ENCODE measurements at regions not wholly inside any gene's neighbourhood (a gene's known extent, or its start where the extent isn't known, plus 50 kb on each side); places are given as distances from the start of the nearest gene placed in this dataset.

GRCh38 chr20:11694467-11694866, 223.2 kb upstream of the BTBD3 start:
- TF ChIP-seq CSDC2 (CRISPR knock-in tag; IDR thresholded peaks at IDR 0.05) (no peak), ZC3H10 (CRISPR knock-in tag; IDR thresholded peaks at IDR 0.05) (no peak), SNAI2 (CRISPR knock-in tag; IDR thresholded peaks at IDR 0.05) (no peak)
